DND-41 (cell line): ENCODE measurements at regions not wholly inside any gene's neighbourhood (a gene's known extent, or its start where the extent isn't known, plus 50 kb on each side); places are given as distances from the start of the nearest gene placed in this dataset.

Source experiments
- EZH2 ChIP-seq: IDR thresholded peaks from 3 replicates; pipeline ENCODE4 v1.6.1; 2012; ENCODE audit warnings: borderline replicate concordance, low read depth, mild to moderate bottlenecking, moderate library complexity, low read length, inconsistent platforms; ENCODE audit not compliant: severe bottlenecking
- TF ChIP-seq, protein P1 (sequence below): IDR thresholded peaks from 2 replicates; pipeline ENCODE4 v1.5.1; 2012; ENCODE audit warnings: borderline replicate concordance, low read length, moderate library complexity, mild to moderate bottlenecking; ENCODE audit not compliant: poor library complexity, severe bottlenecking; ENCODE audit errors: extremely low read depth

GRCh38 chr18:37669991-37670534 lies 104.5 kb upstream of the CELF4 start:
- TF ChIP-seq, protein P1, sequence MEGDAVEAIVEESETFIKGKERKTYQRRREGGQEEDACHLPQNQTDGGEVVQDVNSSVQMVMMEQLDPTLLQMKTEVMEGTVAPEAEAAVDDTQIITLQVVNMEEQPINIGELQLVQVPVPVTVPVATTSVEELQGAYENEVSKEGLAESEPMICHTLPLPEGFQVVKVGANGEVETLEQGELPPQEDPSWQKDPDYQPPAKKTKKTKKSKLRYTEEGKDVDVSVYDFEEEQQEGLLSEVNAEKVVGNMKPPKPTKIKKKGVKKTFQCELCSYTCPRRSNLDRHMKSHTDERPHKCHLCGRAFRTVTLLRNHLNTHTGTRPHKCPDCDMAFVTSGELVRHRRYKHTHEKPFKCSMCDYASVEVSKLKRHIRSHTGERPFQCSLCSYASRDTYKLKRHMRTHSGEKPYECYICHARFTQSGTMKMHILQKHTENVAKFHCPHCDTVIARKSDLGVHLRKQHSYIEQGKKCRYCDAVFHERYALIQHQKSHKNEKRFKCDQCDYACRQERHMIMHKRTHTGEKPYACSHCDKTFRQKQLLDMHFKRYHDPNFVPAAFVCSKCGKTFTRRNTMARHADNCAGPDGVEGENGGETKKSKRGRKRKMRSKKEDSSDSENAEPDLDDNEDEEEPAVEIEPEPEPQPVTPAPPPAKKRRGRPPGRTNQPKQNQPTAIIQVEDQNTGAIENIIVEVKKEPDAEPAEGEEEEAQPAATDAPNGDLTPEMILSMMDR, result no peak
- TF ChIP-seq EZH2, result no peak
